Endodermal cell (in vitro differentiated cells): ENCODE measurements at regions not wholly inside any gene's neighbourhood (a gene's known extent, or its start where the extent isn't known, plus 50 kb on each side); places are given as distances from the start of the nearest gene placed in this dataset.

Experiments
- DNase-seq: peaks from one replicate; pipeline ENCODE4 v3.0.0-alpha.2; 2017
- H3K27ac ChIP-seq: 2 replicates; pipeline ENCODE4 v1.5.1; 2013; ENCODE audit warnings: mild to moderate bottlenecking, low read depth, low read length, moderate library complexity
- H3K27me3 ChIP-seq: 2 replicates; pipeline ENCODE4 v1.6.1; 2013; ENCODE audit warnings: mild to moderate bottlenecking, low read length, moderate library complexity; ENCODE audit not compliant: insufficient read depth, control insufficient read depth, poor library complexity, severe bottlenecking
- H3K36me3 ChIP-seq: 2 replicates; pipeline ENCODE4 v1.7.0; 2013; ENCODE audit warnings: mild to moderate bottlenecking, low read length, moderate library complexity; ENCODE audit not compliant: control insufficient read depth, insufficient read depth
- H3K4me1 ChIP-seq: one replicate; pipeline ENCODE4 v1.7.0; 2013; ENCODE audit warnings: low read length; ENCODE audit not compliant: control insufficient read depth, insufficient read depth
- H3K4me3 ChIP-seq: 2 replicates; pipeline ENCODE4 v1.5.1; 2013; ENCODE audit warnings: mild to moderate bottlenecking, low read length, moderate library complexity
- H3K9ac ChIP-seq: 2 replicates; pipeline ENCODE4 v1.6.1; 2013; ENCODE audit warnings: mild to moderate bottlenecking, low read length, moderate library complexity; ENCODE audit not compliant: poor library complexity, severe bottlenecking; ENCODE audit errors: extremely low read depth
- H3K9me3 ChIP-seq: 2 replicates; pipeline ENCODE4 v1.6.1; 2013; ENCODE audit warnings: mild to moderate bottlenecking, low read length, moderate library complexity; ENCODE audit not compliant: control insufficient read depth
- H3K27ac Mint-ChIP-seq: 2 replicates; pipeline ENCODE4 v1.8.0; 2020; ENCODE audit warnings: mixed read lengths
- H3K27me3 Mint-ChIP-seq: 2 replicates; pipeline ENCODE4 v1.8.0; 2021; ENCODE audit warnings: mild to moderate bottlenecking, mixed read lengths; ENCODE audit not compliant: insufficient read depth
- H3K36me3 Mint-ChIP-seq: 2 replicates; pipeline ENCODE4 v1.8.0; 2020; ENCODE audit warnings: low read depth, mixed read lengths
- H3K4me1 Mint-ChIP-seq: 2 replicates; pipeline ENCODE4 v1.8.0; 2020; ENCODE audit warnings: mixed read lengths
- H3K4me3 Mint-ChIP-seq: 2 replicates; pipeline ENCODE4 v1.8.0; 2020; ENCODE audit warnings: mild to moderate bottlenecking, moderate library complexity, mixed read lengths
- H3K9me3 Mint-ChIP-seq: 2 replicates; pipeline ENCODE4 v1.8.0; 2020; ENCODE audit warnings: mild to moderate bottlenecking, mixed read lengths
- WGBS, 2 experiments: methylation state at CpG; one replicate each; pipeline versions ENCODE4 v1.1.5 to v1.1.7; 2013; ENCODE audit warnings: missing lambda C conversion rate in 2 of 2, mixed read lengths in 1 of 2; ENCODE audit not compliant: insufficient coverage in 1 of 2, insufficient read length in 1 of 2; 5-methylcytosine and 5-hydroxymethylcytosine counted together
- TF ChIP-seq, protein P1 (sequence below): fragments of 200-600 bp; sonication (generic); conservative IDR thresholded peaks from 2 replicates; pipeline ENCODE4 v1.5.0; 2021; ENCODE audit warnings: antibody characterized with exemption, mild to moderate bottlenecking

DNA sequence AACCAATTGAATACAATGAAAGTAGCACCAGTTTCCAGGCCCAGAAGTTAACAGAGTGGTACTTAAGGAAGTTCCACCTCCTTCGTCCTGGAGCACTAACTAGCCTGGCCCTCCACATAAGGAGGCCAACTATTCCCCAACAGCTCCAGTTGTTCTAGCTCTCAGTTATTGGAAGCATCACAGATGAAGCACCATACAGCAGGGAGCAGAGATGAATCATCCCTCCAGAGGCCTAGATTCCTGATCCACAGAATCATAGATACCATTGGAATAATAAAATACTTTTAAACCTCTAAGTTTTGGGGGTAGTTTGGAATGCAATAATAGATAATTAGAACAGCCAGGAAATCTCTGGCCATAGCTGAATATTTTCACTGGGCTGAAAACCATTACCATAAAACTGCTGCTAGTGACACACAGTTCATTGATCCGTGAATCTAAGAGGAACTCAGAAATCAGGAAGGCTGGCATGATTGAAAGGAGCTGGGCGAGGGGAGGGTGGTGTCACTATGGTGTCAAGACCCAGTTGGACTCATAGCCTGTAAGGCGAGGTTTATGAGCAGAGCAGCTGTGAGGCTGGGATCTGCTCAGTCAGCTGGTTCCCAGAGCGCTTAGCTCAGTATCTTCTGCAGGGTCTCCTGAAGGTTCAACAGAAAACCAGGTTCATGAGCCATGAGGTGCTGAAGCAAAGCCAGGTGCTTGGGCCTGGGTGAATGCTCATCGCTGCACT, 371.4 kb upstream of the TMTC1 start:
- WGBS, 2 experiments = 86 to 92% methylated on average over 5 to 6 of the region's 6 CpGs
- Histone ChIP-seq H3K9me3 (peaks cover 29% of the 10 kb centered on the region), H3K27me3 (no peaks in the 10 kb centered on the region), H3K9ac (no peak overlapping the region), H3K36me3 (no peaks in the 10 kb centered on the region), H3K27ac (no peak overlapping the region), H3K4me1 (no peaks in the 10 kb centered on the region), H3K4me3 (no peak overlapping the region)
- no peak overlapping the region for H3K27ac Mint-ChIP-seq
- TF ChIP-seq, protein P1, sequence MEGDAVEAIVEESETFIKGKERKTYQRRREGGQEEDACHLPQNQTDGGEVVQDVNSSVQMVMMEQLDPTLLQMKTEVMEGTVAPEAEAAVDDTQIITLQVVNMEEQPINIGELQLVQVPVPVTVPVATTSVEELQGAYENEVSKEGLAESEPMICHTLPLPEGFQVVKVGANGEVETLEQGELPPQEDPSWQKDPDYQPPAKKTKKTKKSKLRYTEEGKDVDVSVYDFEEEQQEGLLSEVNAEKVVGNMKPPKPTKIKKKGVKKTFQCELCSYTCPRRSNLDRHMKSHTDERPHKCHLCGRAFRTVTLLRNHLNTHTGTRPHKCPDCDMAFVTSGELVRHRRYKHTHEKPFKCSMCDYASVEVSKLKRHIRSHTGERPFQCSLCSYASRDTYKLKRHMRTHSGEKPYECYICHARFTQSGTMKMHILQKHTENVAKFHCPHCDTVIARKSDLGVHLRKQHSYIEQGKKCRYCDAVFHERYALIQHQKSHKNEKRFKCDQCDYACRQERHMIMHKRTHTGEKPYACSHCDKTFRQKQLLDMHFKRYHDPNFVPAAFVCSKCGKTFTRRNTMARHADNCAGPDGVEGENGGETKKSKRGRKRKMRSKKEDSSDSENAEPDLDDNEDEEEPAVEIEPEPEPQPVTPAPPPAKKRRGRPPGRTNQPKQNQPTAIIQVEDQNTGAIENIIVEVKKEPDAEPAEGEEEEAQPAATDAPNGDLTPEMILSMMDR = no peak
- H3K4me1 Mint-ChIP-seq = peaks cover 19% of the 10 kb centered on the region
- H3K9me3 Mint-ChIP-seq = peaks cover 36% of the 10 kb centered on the region
- H3K27me3 Mint-ChIP-seq = no peaks in the 10 kb centered on the region
- peaks cover 5% of the 10 kb centered on the region for H3K36me3 Mint-ChIP-seq
- DNase-seq = no peak
- no peak overlapping the region for H3K4me3 Mint-ChIP-seq

DNA sequence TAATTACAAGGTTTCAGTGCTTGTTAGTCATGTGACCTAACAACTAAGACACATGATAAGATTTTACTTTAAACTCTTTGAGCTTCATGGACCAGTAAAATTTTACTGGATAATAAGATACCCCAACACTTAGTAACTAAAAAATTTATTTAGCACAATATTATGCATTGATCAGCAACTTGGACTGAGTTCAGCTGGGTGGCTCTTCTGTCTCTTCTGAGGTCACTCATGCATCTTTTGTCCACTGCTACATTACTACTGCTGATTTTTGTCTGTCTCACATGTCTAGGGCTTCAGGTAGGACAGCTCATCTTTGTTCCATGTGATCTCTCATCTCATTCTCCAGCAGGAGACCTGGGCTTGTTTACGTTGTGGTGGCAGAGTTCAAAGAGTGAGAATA, 370.2 kb upstream of the TMTC1 start:
- Histone ChIP-seq H3K27ac (no peak overlapping the region), H3K4me3 (no peak overlapping the region), H3K4me1 (no peaks in the 10 kb centered on the region), H3K9ac (no peak overlapping the region), H3K36me3 (no peaks in the 10 kb centered on the region), H3K27me3 (no peaks in the 10 kb centered on the region), H3K9me3 (peaks cover 27% of the 10 kb centered on the region)
- no peak overlapping the region for H3K4me3 Mint-ChIP-seq
- peaks cover 15% of the 10 kb centered on the region for H3K4me1 Mint-ChIP-seq
- H3K9me3 Mint-ChIP-seq = peaks cover 34% of the 10 kb centered on the region
- TF ChIP-seq, protein P1 = no peak
- H3K27me3 Mint-ChIP-seq = no peaks in the 10 kb centered on the region
- H3K27ac Mint-ChIP-seq = no peak overlapping the region
- WGBS, 2 experiments = no CpG with 5 or more reads among the region's 1 CpG
- peaks cover 4% of the 10 kb centered on the region for H3K36me3 Mint-ChIP-seq
- DNase-seq = no peak

DNA sequence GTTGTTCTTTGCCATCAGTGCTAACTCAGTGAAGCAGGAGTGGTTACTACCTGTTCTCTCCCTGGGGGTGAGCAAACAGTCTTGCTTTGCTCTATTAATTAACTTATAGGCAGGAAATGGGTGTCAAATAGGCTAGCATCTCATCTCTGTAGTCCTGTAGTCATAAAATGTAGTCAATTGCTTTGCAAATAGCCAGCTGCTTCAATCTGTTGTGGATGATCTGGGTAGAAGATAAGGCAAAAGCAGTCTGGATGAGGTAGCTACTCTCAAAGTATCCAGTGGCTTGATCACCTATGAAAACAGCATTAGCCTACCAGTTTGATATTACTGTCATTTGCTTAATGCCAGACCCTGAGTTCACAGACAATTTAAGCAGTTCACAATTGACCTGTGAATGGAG, 369.0 kb upstream of the TMTC1 start:
- no peak for DNase-seq
- H3K4me1 ChIP-seq = no peaks in the 10 kb centered on the region
- peaks cover 4% of the 10 kb centered on the region for H3K36me3 Mint-ChIP-seq
- no peak overlapping the region for H3K27ac ChIP-seq
- H3K9me3 Mint-ChIP-seq = peaks cover 26% of the 10 kb centered on the region
- H3K36me3 ChIP-seq = no peaks in the 10 kb centered on the region
- H3K27ac Mint-ChIP-seq = no peak overlapping the region
- peaks cover 12% of the 10 kb centered on the region for H3K4me1 Mint-ChIP-seq
- TF ChIP-seq, protein P1 = no peak
- H3K9ac ChIP-seq = no peak overlapping the region
- H3K4me3 ChIP-seq = no peak overlapping the region
- peaks cover 17% of the 10 kb centered on the region for H3K9me3 ChIP-seq
- H3K27me3 Mint-ChIP-seq = no peaks in the 10 kb centered on the region
- H3K4me3 Mint-ChIP-seq = no peak overlapping the region
- no peaks in the 10 kb centered on the region for H3K27me3 ChIP-seq
